Stimulated activated naive CD8-positive, alpha-beta T cell treated with anti-CD3 and anti-CD28 coated beads, Interleukin-15, Interleukin-2, amounts not matched to agents 100 U/mL and 50 U/mL, for 24 hours (primary cell): ENCODE measurements at regions not wholly inside any gene's neighbourhood (a gene's known extent, or its start where the extent isn't known, plus 50 kb on each side); places are given as distances from the start of the nearest gene placed in this dataset.

Experiments
- ATAC-seq: fragments of 150-1000 bp; cut with Tn5 transposase; one replicate; pipeline ENCODE4 v1.10.0; 2021
- DNase-seq: peaks from one replicate; pipeline ENCODE4 v3.0.0; 2021

- ATAC-seq: no peak
- no peak for DNase-seq
Observed at GRCh38 chr14:49016381-49016780, 569.8 kb downstream of the RPS29 start.

DNA sequence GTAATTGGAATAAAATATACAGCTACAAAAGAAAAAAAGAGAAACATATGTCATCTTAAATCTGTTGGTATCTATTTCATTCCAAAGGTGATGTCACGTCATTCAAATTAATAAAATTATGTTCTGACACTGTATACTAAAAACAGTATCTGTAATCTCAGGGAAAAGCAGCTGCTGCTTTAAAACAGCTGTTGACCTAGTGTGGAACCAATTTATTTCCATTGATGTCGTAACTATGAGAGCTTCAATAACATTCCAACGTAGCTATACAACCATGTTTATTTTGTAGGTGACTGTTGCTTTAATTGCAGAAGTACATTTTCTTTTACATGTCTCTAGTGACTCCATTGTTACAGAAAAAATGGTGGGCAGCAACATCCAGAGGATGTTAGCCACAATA lies 571.7 kb downstream of the RPS29 start:
- ATAC-seq (no peak), DNase-seq (no peak)

DNA sequence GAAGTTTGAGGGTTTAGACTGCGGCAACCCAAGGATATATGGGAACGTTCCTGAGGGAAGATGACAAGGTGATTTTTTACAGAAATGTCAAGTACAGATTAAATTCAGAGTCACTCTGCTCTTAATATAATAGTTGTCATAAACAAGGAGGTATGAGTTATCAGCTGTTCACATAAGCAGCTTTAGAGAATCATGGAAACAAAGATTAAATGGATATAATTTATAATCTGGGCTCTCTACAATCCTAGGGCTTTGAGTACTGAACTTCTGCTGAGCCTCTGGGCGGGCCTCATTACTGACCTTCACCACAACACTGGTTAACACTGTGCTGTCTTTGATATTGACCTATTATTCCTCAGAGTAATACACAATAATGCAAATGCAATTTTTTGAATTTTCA lies 577.8 kb downstream of the RPS29 start:
- ATAC-seq (no peak), DNase-seq (no peak)

DNA sequence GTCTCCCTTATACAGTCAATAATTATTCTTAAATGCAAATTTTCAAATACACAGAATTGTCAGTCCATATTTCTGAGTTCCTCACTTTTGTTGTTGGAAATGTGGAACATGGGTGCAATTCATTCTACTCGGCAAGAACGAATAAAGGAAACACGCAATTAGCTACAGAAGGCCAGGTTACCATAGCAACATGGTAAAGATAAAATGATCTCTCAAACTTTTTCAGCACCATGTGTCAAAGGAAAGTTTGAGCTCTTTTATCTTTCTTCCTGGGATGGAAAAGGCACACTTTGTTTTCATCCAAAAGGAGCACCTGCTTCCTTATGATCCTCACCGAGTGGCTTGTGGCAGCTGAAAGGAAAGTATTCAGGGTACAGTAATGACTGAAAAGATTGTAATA lies 595.0 kb downstream of the RPS29 start:
- DNase-seq (no peak), ATAC-seq (no peak)

GRCh38 chr14:48983351-48983888 lies 602.8 kb downstream of the RPS29 start:
- no peak for DNase-seq
- ATAC-seq: no peak

GRCh38 chr14:48974994-48975393 lies 611.2 kb downstream of the RPS29 start:
- ATAC-seq (no peak), DNase-seq (no peak)

GRCh38 chr14:48973151-48973550 lies 613.0 kb downstream of the RPS29 start:
- no peak for ATAC-seq
- no peak for DNase-seq

- DNase-seq (no peak), ATAC-seq (no peak)
Observed at GRCh38 chr14:48970943-48971342, 615.2 kb downstream of the RPS29 start.

DNA sequence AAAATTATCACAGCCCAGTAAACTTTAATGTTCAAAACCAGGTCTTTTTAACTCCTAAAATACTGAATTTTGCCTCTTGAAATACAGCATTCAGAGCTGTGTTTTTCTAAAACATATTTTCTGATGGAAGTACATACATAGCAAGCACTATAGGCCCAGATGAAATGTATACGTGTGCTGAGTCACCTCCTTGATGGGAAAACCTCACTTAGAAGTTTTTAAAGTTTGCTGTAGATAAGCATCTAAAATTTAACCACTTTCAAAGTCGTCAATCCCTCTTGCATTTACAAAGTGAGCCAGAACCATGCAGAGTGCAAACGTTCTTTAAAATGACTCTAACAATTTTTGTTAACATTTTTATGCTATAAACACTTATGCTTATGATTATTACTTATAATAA lies 618.8 kb downstream of the RPS29 start:
- no peak for ATAC-seq

DNA sequence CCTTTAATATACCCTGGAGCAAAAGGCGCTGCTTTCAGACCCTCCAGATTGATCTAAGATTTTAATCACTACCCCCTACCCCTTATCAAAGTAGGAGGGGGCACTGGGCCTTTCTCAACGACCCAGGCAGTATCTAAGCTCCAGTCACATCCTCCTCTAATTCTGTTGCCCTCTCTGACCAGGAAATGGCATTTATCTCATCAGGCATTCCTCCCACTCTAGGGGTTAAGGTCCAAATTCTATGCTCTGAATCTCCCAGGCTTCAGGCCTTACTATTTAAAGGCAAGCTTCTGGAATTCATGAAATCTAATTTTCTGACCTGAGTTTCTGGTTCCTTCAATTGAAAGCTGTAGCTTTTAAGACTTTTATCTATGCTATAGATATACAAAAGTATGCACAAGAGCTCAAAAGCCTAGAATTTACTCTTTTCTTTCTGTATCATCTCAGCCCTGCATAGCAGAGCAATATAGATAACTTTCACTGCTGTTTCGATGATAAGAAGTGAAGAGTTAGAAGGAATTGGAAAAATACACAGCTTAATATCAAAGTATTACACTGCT lies 622.9 kb downstream of the RPS29 start:
- no peak for ATAC-seq
- no peak for DNase-seq

More for the DNA sequence above, 618.8 kb downstream of the RPS29 start:
- DNase-seq: no peak

GRCh38 chr14:48957486-48957885 lies 628.7 kb downstream of the RPS29 start:
- DNase-seq (no peak), ATAC-seq (no peak)

- ATAC-seq (no peak), DNase-seq (no peak)
Observed at GRCh38 chr14:48955857-48956256, 630.3 kb downstream of the RPS29 start.

- DNase-seq (no peak), ATAC-seq (no peak)
Observed at GRCh38 chr14:48954446-48954845, 631.7 kb downstream of the RPS29 start.

- ATAC-seq (no peak), DNase-seq (no peak)
Observed at GRCh38 chr14:48944809-48945208, 641.4 kb downstream of the RPS29 start.

GRCh38 chr14:48943913-48944312 lies 642.3 kb downstream of the RPS29 start:
- ATAC-seq (no peak), DNase-seq (no peak)

GRCh38 chr14:48937541-48938195 lies 648.5 kb downstream of the RPS29 start:
- no peak for ATAC-seq
- no peak for DNase-seq

- DNase-seq (no peak), ATAC-seq (no peak)
Observed at GRCh38 chr14:48936849-48937248, 649.3 kb downstream of the RPS29 start.

DNA sequence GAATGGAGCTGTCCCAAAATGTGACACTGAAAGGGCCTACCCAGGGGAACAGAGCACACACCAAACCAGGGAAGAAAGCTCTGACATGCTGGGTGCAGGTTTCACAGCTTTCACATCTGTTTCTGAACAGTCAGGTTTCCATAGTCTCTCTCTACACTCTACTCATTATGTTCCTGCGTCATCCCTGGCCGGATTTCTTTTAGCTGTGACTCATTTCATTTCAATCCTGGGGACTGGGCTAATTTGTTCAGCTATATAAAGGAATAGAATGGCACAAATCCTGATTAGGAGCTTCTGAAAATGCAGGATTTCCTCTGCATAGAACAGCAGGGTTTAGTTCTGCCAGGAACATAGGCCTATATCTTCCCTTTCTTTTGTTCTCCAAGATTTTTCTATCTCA lies 649.8 kb downstream of the RPS29 start:
- no peak for DNase-seq
- no peak for ATAC-seq

DNA sequence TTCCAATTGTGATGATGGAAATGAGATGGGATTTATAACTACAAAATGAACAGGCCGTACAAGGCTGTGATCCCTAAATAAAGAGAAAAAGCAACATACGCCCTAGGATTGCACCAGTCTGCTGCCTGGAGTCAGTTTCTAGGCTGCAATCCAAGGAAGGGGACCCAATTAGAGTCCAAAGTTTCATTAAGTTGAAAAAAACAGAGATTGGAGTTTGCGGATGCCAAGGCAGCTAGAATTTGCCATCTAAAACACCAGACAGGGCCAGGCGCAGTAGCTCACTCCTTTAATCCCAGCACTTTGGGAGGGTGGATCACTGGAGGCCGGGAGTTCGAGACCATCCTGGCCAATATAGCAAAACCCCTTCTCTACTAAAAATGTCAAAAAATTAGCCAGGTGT lies 661.0 kb downstream of the RPS29 start:
- ATAC-seq: no peak

GRCh38 chr14:48914921-48915320 lies 671.3 kb downstream of the RPS29 start:
- DNase-seq (no peak), ATAC-seq (no peak)

More for the DNA sequence above, 661.0 kb downstream of the RPS29 start:
- no peak for DNase-seq

- no peak for ATAC-seq
- no peak for DNase-seq
Observed at GRCh38 chr14:48914382-48914781, 671.8 kb downstream of the RPS29 start.

GRCh38 chr14:48900565-48900964 lies 685.6 kb downstream of the RPS29 start:
- ATAC-seq (no peak), DNase-seq (no peak)

DNA sequence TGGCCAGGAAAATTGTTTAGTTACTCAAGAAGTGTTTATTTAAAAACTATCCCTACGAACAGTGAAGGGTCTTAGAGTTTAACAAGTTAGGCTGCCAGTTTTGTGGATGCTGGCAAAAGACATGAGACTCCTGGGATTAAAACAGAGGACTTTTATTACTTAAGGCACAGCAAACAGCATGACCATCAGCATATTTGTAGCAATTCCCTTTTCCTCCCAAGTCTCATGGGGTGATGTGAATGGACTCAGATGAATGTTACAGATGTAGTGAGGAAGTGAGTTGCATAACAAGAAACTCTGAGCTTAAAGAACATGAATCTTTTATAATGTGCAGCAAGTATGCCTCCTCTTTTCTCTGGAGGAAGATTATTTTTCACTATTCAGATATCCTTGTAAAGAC lies 695.8 kb downstream of the RPS29 start:
- ATAC-seq (no peak), DNase-seq (no peak)

DNA sequence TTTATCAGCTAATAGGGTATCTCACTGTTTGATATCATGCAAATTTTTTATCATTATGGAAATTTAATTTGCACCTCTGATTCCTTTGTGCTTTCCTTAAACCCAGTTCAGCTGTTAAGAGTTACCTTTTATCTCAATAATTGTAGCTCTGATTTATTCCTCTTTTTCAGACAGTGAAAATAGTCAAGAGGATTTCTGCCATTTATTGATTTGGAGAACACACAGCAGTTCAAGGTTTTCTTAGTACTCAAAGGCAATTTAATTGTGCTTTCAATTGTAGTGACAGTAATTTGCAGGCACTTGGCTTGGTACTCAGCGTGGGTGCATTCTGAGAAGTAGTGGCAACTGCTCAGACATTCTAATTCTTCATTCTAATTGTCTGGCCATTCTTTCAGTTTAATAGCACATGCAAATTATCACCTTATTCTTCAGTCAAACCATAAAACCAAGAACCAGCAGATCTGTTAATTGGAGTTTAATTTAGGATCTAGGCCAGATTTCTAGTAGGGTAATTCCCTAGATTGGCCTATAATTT lies 709.3 kb downstream of the RPS29 start:
- no peak for DNase-seq

More for the DNA sequence above, 709.3 kb downstream of the RPS29 start:
- no peak for ATAC-seq
